ENCODE measurements at regions not wholly inside any gene's neighbourhood (a gene's known extent, or its start where the extent isn't known, plus 50 kb on each side); places are given as distances from the start of the nearest gene placed in this dataset.

- TF ChIP-seq CTCF (IDR thresholded peaks at IDR 0.05 in 8 of 11, conservative IDR thresholded peaks at IDR 0.05 in 3 of 11): no peak
- TF ChIP-seq POLR2AphosphoS5 (IDR thresholded peaks at IDR 0.05): no peak
- TF ChIP-seq POLR2A (IDR thresholded peaks at IDR 0.05): no peak
Measured at GRCh38 chr18:53710080-53710479, 514.4 kb downstream of the MBD2 start.

All from spleen (tissue), 7 donors.